DND-41 (cell line): ENCODE measurements at regions not wholly inside any gene's neighbourhood (a gene's known extent, or its start where the extent isn't known, plus 50 kb on each side); places are given as distances from the start of the nearest gene placed in this dataset.
"Not testable (repeated sequence)": the region's sequence is repeated elsewhere in the genome, so short reads cannot be mapped to it uniquely, and the experiment has no call there.

Experiments
- ATAC-seq: fragments of 200-7000 bp; cut with Tn5 transposase; 3 replicates; pipeline ENCODE4 v1.9.1; 2021; ENCODE audit warnings: low read depth; ENCODE audit not compliant: insufficient read depth
- DNase-seq: peaks from one replicate; pipeline ENCODE4 v3.0.0-alpha.2; 2020
- H2AFZ ChIP-seq: 2 replicates; pipeline ENCODE4 v1.6.0; 2012; ENCODE audit warnings: low read depth, low read length
- H3K27ac ChIP-seq: 2 replicates; pipeline ENCODE4 v1.5.1; 2012; ENCODE audit warnings: low read length, inconsistent platforms
- H3K27me3 ChIP-seq: fragments of 200-600 bp; sonication (generic); 2 replicates; pipeline ENCODE4 v1.6.0; 2012; ENCODE audit warnings: low read length, mild to moderate bottlenecking, inconsistent platforms; ENCODE audit not compliant: insufficient read depth, poor library complexity
- H3K36me3 ChIP-seq: 2 replicates; pipeline ENCODE4 v1.5.1; 2012; ENCODE audit warnings: low read length, inconsistent platforms; ENCODE audit not compliant: insufficient read depth
- H3K4me1 ChIP-seq: 2 replicates; pipeline ENCODE4 v1.5.1; 2012; ENCODE audit warnings: mild to moderate bottlenecking, low read length; ENCODE audit not compliant: insufficient read depth
- H3K4me2 ChIP-seq: 2 replicates; pipeline ENCODE4 v1.6.0; 2012; ENCODE audit warnings: mild to moderate bottlenecking, moderate library complexity, low read length, inconsistent platforms; ENCODE audit not compliant: insufficient read depth
- H3K4me3 ChIP-seq, 2 experiments: fragments of 200-600 bp in 1 of 2; shearing (Covaris generic) in 1 of 2; 2 replicates each; pipeline ENCODE4 v1.5.1; 2012 to 2016; ENCODE audit warnings: inconsistent platforms in 2 of 2, low read length in 2 of 2, mild to moderate bottlenecking in 2 of 2, low read depth in 1 of 2, moderate library complexity in 1 of 2
- H3K79me2 ChIP-seq: 2 replicates; pipeline ENCODE4 v1.6.0; 2012; ENCODE audit warnings: low read length, inconsistent platforms; ENCODE audit not compliant: insufficient read depth
- H3K9ac ChIP-seq: 2 replicates; pipeline ENCODE4 v1.6.0; 2012; ENCODE audit warnings: low read depth, mild to moderate bottlenecking, inconsistent platforms, low read length, moderate library complexity
- H3K9me3 ChIP-seq: 2 replicates; pipeline ENCODE4 v1.5.1; 2012; ENCODE audit warnings: low read length, moderate library complexity, mild to moderate bottlenecking, inconsistent platforms; ENCODE audit not compliant: insufficient read depth, severe bottlenecking
- H4K20me1 ChIP-seq: 2 replicates; pipeline ENCODE4 v1.6.0; 2012; ENCODE audit warnings: low read length; ENCODE audit not compliant: insufficient read depth
- EZH2 ChIP-seq: IDR thresholded peaks from 3 replicates; pipeline ENCODE4 v1.6.1; 2012; ENCODE audit warnings: borderline replicate concordance, low read depth, mild to moderate bottlenecking, moderate library complexity, low read length, inconsistent platforms; ENCODE audit not compliant: severe bottlenecking
- TF ChIP-seq, protein P1 (sequence below): IDR thresholded peaks from 2 replicates; pipeline ENCODE4 v1.5.1; 2012; ENCODE audit warnings: borderline replicate concordance, low read length, moderate library complexity, mild to moderate bottlenecking; ENCODE audit not compliant: poor library complexity, severe bottlenecking; ENCODE audit errors: extremely low read depth

DNA sequence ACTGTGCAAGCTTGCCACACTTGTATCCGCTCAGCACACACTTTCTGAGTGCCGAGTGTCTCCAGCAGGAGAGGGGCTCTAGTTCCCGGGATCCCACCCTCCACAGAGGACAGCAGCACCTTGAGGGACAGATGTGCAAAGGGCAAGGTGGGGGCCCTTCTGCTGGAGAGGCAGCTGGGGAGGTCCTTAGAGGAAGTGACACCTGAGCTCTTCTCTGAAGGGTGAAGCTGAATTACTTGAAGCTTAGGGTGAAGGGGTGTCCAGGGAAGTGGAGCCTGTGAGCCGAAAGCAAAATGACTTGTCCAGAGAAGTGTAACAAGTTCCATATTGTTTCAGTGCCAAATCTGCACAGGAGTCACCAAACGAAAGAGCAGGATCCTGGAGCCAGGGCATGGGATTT lies 136.3 kb upstream of the DUSP22 start:
- peaks cover 4% of the 10 kb centered on the region for H3K27me3 ChIP-seq
- H3K27ac ChIP-seq = no peak overlapping the region
- TF ChIP-seq, protein P1, sequence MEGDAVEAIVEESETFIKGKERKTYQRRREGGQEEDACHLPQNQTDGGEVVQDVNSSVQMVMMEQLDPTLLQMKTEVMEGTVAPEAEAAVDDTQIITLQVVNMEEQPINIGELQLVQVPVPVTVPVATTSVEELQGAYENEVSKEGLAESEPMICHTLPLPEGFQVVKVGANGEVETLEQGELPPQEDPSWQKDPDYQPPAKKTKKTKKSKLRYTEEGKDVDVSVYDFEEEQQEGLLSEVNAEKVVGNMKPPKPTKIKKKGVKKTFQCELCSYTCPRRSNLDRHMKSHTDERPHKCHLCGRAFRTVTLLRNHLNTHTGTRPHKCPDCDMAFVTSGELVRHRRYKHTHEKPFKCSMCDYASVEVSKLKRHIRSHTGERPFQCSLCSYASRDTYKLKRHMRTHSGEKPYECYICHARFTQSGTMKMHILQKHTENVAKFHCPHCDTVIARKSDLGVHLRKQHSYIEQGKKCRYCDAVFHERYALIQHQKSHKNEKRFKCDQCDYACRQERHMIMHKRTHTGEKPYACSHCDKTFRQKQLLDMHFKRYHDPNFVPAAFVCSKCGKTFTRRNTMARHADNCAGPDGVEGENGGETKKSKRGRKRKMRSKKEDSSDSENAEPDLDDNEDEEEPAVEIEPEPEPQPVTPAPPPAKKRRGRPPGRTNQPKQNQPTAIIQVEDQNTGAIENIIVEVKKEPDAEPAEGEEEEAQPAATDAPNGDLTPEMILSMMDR = no peak
- TF ChIP-seq EZH2 = no peak
- H2AFZ ChIP-seq = no peak overlapping the region
- ATAC-seq = no peak
- DNase-seq = no peak
- no peak overlapping the region for H3K4me2 ChIP-seq
- H4K20me1 ChIP-seq = no peaks in the 10 kb centered on the region
- H3K9me3 ChIP-seq = no peaks in the 10 kb centered on the region
- no peaks in the 10 kb centered on the region for H3K36me3 ChIP-seq
- no peak overlapping the region for H3K9ac ChIP-seq
- no peaks in the 10 kb centered on the region for H3K79me2 ChIP-seq
- no peaks in the 10 kb centered on the region for H3K4me1 ChIP-seq
- no peak overlapping the region for H3K4me3 ChIP-seq

GRCh38 chr6:156441-157140 lies 135.7 kb upstream of the DUSP22 start:
- not testable (repeated sequence) for H3K4me2 ChIP-seq, H3K9ac ChIP-seq, H4K20me1 ChIP-seq, ATAC-seq, H3K36me3 ChIP-seq, H3K9me3 ChIP-seq, H3K4me1 ChIP-seq, H3K4me3 ChIP-seq, H3K79me2 ChIP-seq, DNase-seq, H3K27me3 ChIP-seq, H3K27ac ChIP-seq, H2AFZ ChIP-seq

DNA sequence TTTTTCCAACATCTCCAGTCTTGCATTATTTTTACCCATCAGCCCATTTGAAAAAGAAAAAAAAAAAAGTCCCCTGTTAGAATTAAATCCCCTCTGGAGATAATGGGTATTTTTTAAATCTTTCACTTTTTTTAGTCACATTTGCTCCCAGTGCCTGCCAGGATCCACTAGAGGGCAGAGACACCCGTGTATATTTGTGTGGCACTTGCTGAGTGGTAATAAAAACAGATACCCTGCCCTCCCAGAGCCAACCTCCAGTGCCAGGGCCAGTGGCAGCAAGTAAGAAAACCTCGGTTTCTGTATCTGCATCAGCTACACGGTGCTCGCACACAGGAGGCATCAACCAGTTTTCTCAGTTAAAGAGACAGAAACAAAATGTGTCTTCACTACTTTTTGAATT lies 135.1 kb upstream of the DUSP22 start:
- H3K27me3 ChIP-seq, H3K9ac ChIP-seq, H3K79me2 ChIP-seq, DNase-seq, H3K36me3 ChIP-seq, H3K4me1 ChIP-seq, H3K4me2 ChIP-seq, H2AFZ ChIP-seq, H3K27ac ChIP-seq, H3K9me3 ChIP-seq, H3K4me3 ChIP-seq, H4K20me1 ChIP-seq: not testable (repeated sequence)
- 0 out of 3 replicates have a peak, but pooled peaks have one; percentile 60 for ATAC-seq
- TF ChIP-seq, protein P1 = peak; percentile 39

- H3K9me3 ChIP-seq, H3K27ac ChIP-seq, H3K9ac ChIP-seq, H3K4me3 ChIP-seq, H3K36me3 ChIP-seq, H3K79me2 ChIP-seq, H2AFZ ChIP-seq, DNase-seq, H3K4me1 ChIP-seq, H4K20me1 ChIP-seq, ATAC-seq, H3K27me3 ChIP-seq, H3K4me2 ChIP-seq: not testable (repeated sequence)
Observed at GRCh38 chr6:161657-162056, 130.6 kb upstream of the DUSP22 start.
